ENCODE measurements at regions not wholly inside any gene's neighbourhood (a gene's known extent, or its start where the extent isn't known, plus 50 kb on each side); places are given as distances from the start of the nearest gene placed in this dataset.
A peak's percentile ranks its signal among the peaks of the same experiment; 100 is the strongest.

DNA sequence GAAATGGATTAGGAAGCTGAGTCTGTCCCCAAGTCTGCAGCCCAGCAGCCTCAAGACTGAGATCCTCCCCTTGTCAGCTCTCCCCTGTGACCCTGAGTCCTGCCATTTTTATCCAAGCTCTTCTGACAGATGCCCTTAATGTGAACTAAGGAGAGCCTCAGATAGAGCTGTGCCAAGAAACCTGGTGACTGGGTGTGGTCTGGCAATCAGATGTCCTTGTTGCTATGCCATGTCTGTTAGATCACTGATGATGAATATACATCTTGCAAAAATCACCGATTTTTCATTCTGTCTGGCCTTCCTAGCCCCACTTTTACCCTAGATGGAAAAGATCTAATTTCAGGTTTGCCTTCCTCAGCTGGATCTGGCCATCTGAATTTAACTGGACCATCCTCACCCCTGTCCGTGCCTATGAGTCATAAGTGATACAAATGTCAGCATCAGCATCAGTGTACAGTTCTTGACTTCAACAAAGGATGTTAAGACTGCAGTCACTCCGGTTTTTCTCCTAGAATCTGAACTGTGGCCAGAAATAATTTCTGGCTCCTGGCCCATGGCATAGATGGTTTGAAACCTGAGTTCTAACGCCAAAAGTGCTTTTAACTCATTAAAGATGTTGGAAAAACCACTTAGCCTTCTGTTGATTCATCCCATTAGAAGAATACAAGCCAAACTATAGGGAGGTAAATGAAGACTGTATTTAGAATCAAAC, 61.2 kb upstream of the GRIP1 start:
- Mint-ChIP-seq H3K27ac (no peak overlapping the region), H3K4me3 (no peak overlapping the region), H3K4me1 (peaks cover 16% of the 10 kb centered on the region), H3K27me3 (peaks cover 6% of the 10 kb centered on the region), H3K36me3 (ENCODE audit: low read depth) (no peaks in the 10 kb centered on the region), H3K9me3 (no peaks in the 10 kb centered on the region)
- TF ChIP-seq, protein P1, sequence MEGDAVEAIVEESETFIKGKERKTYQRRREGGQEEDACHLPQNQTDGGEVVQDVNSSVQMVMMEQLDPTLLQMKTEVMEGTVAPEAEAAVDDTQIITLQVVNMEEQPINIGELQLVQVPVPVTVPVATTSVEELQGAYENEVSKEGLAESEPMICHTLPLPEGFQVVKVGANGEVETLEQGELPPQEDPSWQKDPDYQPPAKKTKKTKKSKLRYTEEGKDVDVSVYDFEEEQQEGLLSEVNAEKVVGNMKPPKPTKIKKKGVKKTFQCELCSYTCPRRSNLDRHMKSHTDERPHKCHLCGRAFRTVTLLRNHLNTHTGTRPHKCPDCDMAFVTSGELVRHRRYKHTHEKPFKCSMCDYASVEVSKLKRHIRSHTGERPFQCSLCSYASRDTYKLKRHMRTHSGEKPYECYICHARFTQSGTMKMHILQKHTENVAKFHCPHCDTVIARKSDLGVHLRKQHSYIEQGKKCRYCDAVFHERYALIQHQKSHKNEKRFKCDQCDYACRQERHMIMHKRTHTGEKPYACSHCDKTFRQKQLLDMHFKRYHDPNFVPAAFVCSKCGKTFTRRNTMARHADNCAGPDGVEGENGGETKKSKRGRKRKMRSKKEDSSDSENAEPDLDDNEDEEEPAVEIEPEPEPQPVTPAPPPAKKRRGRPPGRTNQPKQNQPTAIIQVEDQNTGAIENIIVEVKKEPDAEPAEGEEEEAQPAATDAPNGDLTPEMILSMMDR (IDR thresholded peaks at IDR 0.05), result no peak
- ChIA-PET CTCF (no interaction called here), POLR2A (no interaction called here)
- DNase-seq (no peak), ATAC-seq (ENCODE audit: low read depth) (no peak)
- intact Hi-C loops (cut with micrococcal nuclease), result no loop called here

DNA sequence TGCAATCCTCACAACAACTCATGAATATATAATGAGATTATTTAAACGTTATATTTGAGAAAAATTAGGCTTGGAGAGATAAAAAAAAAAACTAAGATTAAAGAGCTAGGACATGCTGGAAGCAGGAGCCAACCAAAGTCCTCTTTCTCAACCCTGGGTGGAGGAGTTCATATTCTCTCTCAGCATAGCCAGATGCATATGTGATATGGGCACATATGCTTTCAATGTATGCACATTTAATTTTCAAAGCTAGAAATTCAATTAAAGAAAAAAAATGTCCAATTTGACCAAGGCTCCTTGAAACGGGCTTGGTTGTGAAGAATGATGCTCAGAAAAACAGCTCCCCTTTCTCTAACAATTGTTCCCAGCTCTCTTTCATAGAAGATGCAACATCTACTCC, 61.9 kb upstream of the GRIP1 start:
- ChIA-PET POLR2A (no interaction called here), CTCF (no interaction called here)
- peaks cover 16% of the 10 kb centered on the region for H3K4me1 Mint-ChIP-seq
- H3K9me3 Mint-ChIP-seq, result no peaks in the 10 kb centered on the region
- DNase-seq (no peak), ATAC-seq (ENCODE audit: low read depth) (no peak)
- TF ChIP-seq, protein P1 (IDR thresholded peaks at IDR 0.05), result no peak
- no peaks in the 10 kb centered on the region for H3K36me3 Mint-ChIP-seq (ENCODE audit: low read depth)
- peaks cover 6% of the 10 kb centered on the region for H3K27me3 Mint-ChIP-seq
- intact Hi-C loops (cut with micrococcal nuclease), result no loop called here
- H3K4me3 Mint-ChIP-seq, result no peak overlapping the region
- no peak overlapping the region for H3K27ac Mint-ChIP-seq

DNA sequence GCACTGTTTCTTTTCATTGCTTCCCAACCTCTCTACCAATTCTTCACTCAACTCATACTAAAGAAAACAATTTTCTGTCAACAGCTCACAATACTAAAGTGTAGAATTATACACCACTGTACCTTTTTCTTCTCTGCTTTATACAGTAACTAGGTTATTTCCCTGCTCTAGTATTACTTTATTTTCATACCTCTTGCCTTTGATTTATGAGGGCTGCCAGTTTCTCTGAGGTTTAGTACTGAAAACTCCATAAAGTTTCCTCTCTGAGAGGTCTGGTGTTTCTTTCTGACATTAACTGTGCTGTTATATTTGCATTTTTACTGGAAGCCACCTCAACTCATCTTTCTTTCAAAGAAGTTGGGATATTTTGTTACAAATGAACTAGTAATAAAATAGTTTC, 63.0 kb upstream of the GRIP1 start:
- no peak overlapping the region for H3K27ac Mint-ChIP-seq
- CTCF ChIA-PET, result interaction anchor here (1.3 kb wide), 1 partner anchor 33 kb away, joined by 3 read pairs; no protein-coding TSS in a partner anchor
- POLR2A ChIA-PET, result no interaction called here

DNA sequence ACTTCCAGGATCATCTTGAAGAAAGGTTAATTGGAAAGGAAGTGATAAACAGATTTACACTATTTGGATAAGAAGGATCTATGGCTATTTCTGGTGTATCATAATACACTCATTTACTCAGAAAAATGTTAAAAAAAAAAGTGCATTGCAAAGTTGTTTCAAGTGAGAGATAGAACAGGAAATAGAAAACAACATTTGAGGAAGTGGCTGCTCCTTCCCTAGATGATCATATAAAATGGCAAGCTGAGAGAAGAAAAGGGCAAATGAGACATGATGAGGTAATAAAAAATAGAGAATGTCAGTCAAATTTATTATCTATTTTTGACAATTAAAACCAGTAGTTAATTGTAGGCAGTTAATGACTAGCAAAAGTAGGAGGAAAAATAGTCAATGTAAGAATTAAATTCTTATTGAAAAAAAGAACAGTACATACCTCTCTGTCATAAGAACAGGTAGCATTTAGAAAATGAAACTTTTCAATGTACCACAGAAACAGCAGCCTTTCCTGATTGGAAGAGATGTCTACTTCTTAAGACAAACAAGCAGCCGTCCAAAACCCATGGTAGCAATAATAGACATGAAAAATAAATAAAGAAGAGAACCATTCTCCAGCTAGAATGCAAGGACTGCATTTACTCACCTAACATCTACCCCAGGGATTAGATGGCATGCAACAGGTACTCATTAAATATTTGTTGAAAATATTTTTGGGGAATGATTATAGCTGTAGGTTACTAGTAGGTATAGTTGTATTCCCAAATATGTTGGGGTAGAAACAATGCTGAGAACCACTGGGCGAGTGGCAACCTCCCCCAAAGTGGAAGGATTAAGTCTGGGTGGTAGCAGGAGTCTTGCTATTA, 63.9 kb upstream of the GRIP1 start:
- POLR2A ChIA-PET, result no interaction called here
- TF ChIP-seq, protein P1 (IDR thresholded peaks at IDR 0.05), result no peak
- no peaks in the 10 kb centered on the region for H3K36me3 Mint-ChIP-seq (ENCODE audit: low read depth)
- no peak for DNase-seq
- no peaks in the 10 kb centered on the region for H3K9me3 Mint-ChIP-seq
- peaks cover 6% of the 10 kb centered on the region for H3K27me3 Mint-ChIP-seq
- intact Hi-C loops (cut with micrococcal nuclease), result no loop called here
- peak overlapping the region; percentile 13 for H3K27ac Mint-ChIP-seq
- no peak for ATAC-seq (ENCODE audit: low read depth)
- H3K4me3 Mint-ChIP-seq, result no peak overlapping the region
- peaks cover 16% of the 10 kb centered on the region for H3K4me1 Mint-ChIP-seq
- CTCF ChIA-PET, result interaction anchor here (1.3 kb wide), 1 partner anchor 34 kb away, joined by 3 read pairs; no protein-coding TSS in a partner anchor

More for the DNA sequence above, 63.0 kb upstream of the GRIP1 start:
- Mint-ChIP-seq H3K36me3 (ENCODE audit: low read depth) (no peaks in the 10 kb centered on the region), H3K4me1 (peaks cover 16% of the 10 kb centered on the region), H3K4me3 (no peak overlapping the region), H3K9me3 (no peaks in the 10 kb centered on the region), H3K27me3 (peaks cover 6% of the 10 kb centered on the region)
- TF ChIP-seq, protein P1 (IDR thresholded peaks at IDR 0.05), result no peak
- intact Hi-C loops (cut with micrococcal nuclease), result no loop called here
- no peak for ATAC-seq (ENCODE audit: low read depth)
- no peak for DNase-seq

DNA sequence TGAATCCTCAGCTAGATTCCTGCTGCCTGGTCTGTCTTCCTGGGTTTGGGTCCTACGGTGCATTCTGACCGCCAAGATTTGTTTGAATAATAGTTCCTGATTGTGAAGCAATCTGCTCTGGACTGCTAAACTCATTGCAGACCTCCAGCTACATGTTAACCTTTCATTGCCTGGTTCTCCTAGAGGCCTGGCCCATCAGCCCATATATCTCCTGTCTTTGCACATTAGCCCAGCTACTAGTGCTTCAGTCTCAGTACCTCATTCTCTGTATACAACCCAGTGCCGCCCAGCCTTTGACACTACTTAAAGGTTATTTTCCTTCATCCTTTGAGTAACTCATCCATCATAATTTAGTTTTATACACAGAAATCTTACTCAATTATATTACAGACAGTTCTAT, 65.6 kb upstream of the GRIP1 start:
- Mint-ChIP-seq H3K9me3 (no peaks in the 10 kb centered on the region), H3K4me3 (no peak overlapping the region), H3K36me3 (ENCODE audit: low read depth) (no peaks in the 10 kb centered on the region), H3K4me1 (peaks cover 16% of the 10 kb centered on the region), H3K27me3 (peaks cover 11% of the 10 kb centered on the region), H3K27ac (no peak overlapping the region)
- ATAC-seq (ENCODE audit: low read depth) (no peak), DNase-seq (no peak)
- ChIA-PET POLR2A (no interaction called here), CTCF (no interaction called here)
- intact Hi-C loops (cut with micrococcal nuclease), result no loop called here
- TF ChIP-seq, protein P1 (IDR thresholded peaks at IDR 0.05), result no peak
